OCI-LY7 (cell line): ENCODE measurements at regions not wholly inside any gene's neighbourhood (a gene's known extent, or its start where the extent isn't known, plus 50 kb on each side); places are given as distances from the start of the nearest gene placed in this dataset.

Experiments used
- BruUV-seq: library from RNA; stranded (reverse); fragments of 400-500 nt; replicated peaks from 2 replicates; lab custom pipeline; 2021; lab: Mats Ljungman, UMichigan
- CTCF ChIA-PET: fragments of 300-600 bp; sonication (Branson Sonifier 250); formaldehyde crosslinking; loops from one replicate; lab custom pipeline; 2022; ENCODE audit warnings: antibody characterized with exemption; ENCODE audit not compliant: unreplicated experiment; lab: Charles Lee
- POLR2A ChIA-PET: fragments of 300-600 bp; sonication (Branson Sonifier 250); formaldehyde crosslinking; loops from one replicate; lab custom pipeline; 2022; ENCODE audit warnings: antibody characterized with exemption; lab: Charles Lee
- DNase-seq: peaks from one replicate; pipeline ENCODE4 v3.0.0-alpha.2; 2015; ENCODE audit warnings: low spot score
- H2AFZ ChIP-seq: fragments of 200-600 bp; sonication (generic), shearing (Covaris generic); 2 replicates; pipeline ENCODE4 v1.6.1; 2014; ENCODE audit warnings: mild to moderate bottlenecking, antibody characterized with exemption, low read length, moderate library complexity
- H3K27ac ChIP-seq: fragments of 200-600 bp; sonication (generic); 2 replicates; pipeline ENCODE4 v1.5.1; 2014; ENCODE audit warnings: mixed run types, low read depth, mild to moderate bottlenecking, moderate library complexity, low read length, inconsistent platforms; ENCODE audit not compliant: poor library complexity, severe bottlenecking
- H3K36me3 ChIP-seq: fragments of 200-600 bp; sonication (generic); 2 replicates; pipeline ENCODE4 v1.6.1; 2014; ENCODE audit warnings: mild to moderate bottlenecking, antibody characterized with exemption, low read length, moderate library complexity, mixed read lengths; ENCODE audit not compliant: insufficient read depth
- H3K4me1 ChIP-seq: fragments of 200-600 bp; sonication (generic); 2 replicates; pipeline ENCODE4 v1.5.1; 2014; ENCODE audit warnings: mild to moderate bottlenecking, low read length; ENCODE audit not compliant: insufficient read depth, poor library complexity, severe bottlenecking
- H3K4me2 ChIP-seq: fragments of 200-600 bp; sonication (generic); 2 replicates; pipeline ENCODE4 v1.6.1; 2014; ENCODE audit warnings: mild to moderate bottlenecking, low read length
- H3K4me3 ChIP-seq: fragments of 200-600 bp; sonication (generic); 2 replicates; pipeline ENCODE4 v1.5.1; 2014; ENCODE audit warnings: mild to moderate bottlenecking, low read depth, low read length; ENCODE audit not compliant: poor library complexity, severe bottlenecking
- H3K79me2 ChIP-seq: fragments of 200-600 bp; sonication (generic); 2 replicates; pipeline ENCODE4 v1.6.1; 2016; ENCODE audit warnings: low read depth, mild to moderate bottlenecking, low read length, moderate library complexity, mixed read lengths; ENCODE audit not compliant: insufficient read depth
- H3K9me2 ChIP-seq: fragments of 200-600 bp; sonication (generic); 2 replicates; pipeline ENCODE4 v1.6.1; 2016; ENCODE audit warnings: mild to moderate bottlenecking, low read length, mixed read lengths; ENCODE audit not compliant: insufficient read depth
- H3K9me3 ChIP-seq: fragments of 200-600 bp; sonication (generic); 2 replicates; pipeline ENCODE4 v1.6.1; 2014; ENCODE audit warnings: mild to moderate bottlenecking, mixed run types, low read length, mixed read lengths
- H4K20me1 ChIP-seq: fragments of 200-600 bp; sonication (generic); 2 replicates; pipeline ENCODE4 v1.6.1; 2014; ENCODE audit warnings: mild to moderate bottlenecking, antibody characterized with exemption, low read length, moderate library complexity, mixed read lengths; ENCODE audit not compliant: insufficient read depth
- EZH2phosphoT487 ChIP-seq: fragments of 200-600 bp; sonication (generic); IDR thresholded peaks from 2 replicates; pipeline ENCODE4 v1.6.1; 2018; ENCODE audit warnings: low read depth, borderline replicate concordance, mild to moderate bottlenecking, mixed run types, antibody characterized with exemption, low read length, moderate library complexity, mixed read lengths
- intact Hi-C: fragments of 100-400 bp; cut with micrococcal nuclease; formaldehyde crosslinking; loops from one replicate; pipeline ENCODE4 v1.10.0; 2022; ENCODE audit not compliant: unreplicated experiment
- TF ChIP-seq, protein P1 (sequence below): fragments of 200-600 bp; sonication (generic); conservative IDR thresholded peaks from 2 replicates; pipeline ENCODE4 v1.5.1; 2014; ENCODE audit warnings: mild to moderate bottlenecking, antibody characterized with exemption, low read length, moderate library complexity, mixed read lengths

GRCh38 chr20:24734139-24734538 lies 214.9 kb upstream of the CST7 start:
- no peak for TF ChIP-seq EZH2phosphoT487
- TF ChIP-seq, protein P1, sequence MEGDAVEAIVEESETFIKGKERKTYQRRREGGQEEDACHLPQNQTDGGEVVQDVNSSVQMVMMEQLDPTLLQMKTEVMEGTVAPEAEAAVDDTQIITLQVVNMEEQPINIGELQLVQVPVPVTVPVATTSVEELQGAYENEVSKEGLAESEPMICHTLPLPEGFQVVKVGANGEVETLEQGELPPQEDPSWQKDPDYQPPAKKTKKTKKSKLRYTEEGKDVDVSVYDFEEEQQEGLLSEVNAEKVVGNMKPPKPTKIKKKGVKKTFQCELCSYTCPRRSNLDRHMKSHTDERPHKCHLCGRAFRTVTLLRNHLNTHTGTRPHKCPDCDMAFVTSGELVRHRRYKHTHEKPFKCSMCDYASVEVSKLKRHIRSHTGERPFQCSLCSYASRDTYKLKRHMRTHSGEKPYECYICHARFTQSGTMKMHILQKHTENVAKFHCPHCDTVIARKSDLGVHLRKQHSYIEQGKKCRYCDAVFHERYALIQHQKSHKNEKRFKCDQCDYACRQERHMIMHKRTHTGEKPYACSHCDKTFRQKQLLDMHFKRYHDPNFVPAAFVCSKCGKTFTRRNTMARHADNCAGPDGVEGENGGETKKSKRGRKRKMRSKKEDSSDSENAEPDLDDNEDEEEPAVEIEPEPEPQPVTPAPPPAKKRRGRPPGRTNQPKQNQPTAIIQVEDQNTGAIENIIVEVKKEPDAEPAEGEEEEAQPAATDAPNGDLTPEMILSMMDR: no peak
- no peaks in the 10 kb centered on the region for H3K79me2 ChIP-seq
- intact Hi-C loops: no loop called here
- no peak for DNase-seq
- H3K27ac ChIP-seq: no peak overlapping the region
- no peak overlapping the region for H3K4me3 ChIP-seq
- CTCF ChIA-PET: no interaction called here
- POLR2A ChIA-PET: no interaction called here
- no peak overlapping the region for H3K4me2 ChIP-seq
- H4K20me1 ChIP-seq: no peaks in the 10 kb centered on the region
- no peaks in the 10 kb centered on the region for H3K9me3 ChIP-seq
- H2AFZ ChIP-seq: no peak overlapping the region
- no TSS peak for BruUV-seq
- no peaks in the 10 kb centered on the region for H3K9me2 ChIP-seq
- H3K36me3 ChIP-seq: no peaks in the 10 kb centered on the region
- H3K4me1 ChIP-seq: no peaks in the 10 kb centered on the region

DNA sequence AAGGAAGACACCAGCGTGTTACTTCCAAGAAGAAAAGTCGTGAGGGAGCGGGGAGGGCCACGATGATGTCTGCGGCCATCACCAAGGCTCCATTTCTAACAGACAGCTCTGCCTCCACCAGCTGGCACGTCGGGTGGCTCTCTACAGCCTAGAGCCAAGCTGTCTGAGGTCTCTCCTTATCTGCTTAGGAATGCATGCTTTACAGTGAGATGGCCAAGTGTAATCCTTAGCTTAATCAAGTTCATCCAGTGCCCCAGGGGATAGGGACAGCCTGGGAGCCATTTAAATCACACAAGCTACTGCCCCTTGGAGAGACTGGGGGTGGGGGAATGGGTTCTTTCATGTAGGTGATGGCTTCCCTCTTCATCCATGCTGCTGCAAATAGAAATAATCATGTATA lies 213.8 kb upstream of the CST7 start:
- Histone ChIP-seq H3K4me2 (no peak overlapping the region), H3K9me2 (no peaks in the 10 kb centered on the region), H4K20me1 (no peaks in the 10 kb centered on the region), H3K27ac (no peak overlapping the region), H2AFZ (no peak overlapping the region), H3K4me1 (no peaks in the 10 kb centered on the region), H3K36me3 (no peaks in the 10 kb centered on the region), H3K79me2 (no peaks in the 10 kb centered on the region), H3K9me3 (no peaks in the 10 kb centered on the region), H3K4me3 (no peak overlapping the region)
- CTCF ChIA-PET: no interaction called here
- TF ChIP-seq EZH2phosphoT487: no peak
- TF ChIP-seq, protein P1: no peak
- no TSS peak for BruUV-seq
- DNase-seq: no peak
- intact Hi-C loops: no loop called here
- POLR2A ChIA-PET: interaction anchor here (0.9 kb wide), 1 partner anchor 27 kb away, joined by 3 read pairs; no protein-coding TSS in a partner anchor

DNA sequence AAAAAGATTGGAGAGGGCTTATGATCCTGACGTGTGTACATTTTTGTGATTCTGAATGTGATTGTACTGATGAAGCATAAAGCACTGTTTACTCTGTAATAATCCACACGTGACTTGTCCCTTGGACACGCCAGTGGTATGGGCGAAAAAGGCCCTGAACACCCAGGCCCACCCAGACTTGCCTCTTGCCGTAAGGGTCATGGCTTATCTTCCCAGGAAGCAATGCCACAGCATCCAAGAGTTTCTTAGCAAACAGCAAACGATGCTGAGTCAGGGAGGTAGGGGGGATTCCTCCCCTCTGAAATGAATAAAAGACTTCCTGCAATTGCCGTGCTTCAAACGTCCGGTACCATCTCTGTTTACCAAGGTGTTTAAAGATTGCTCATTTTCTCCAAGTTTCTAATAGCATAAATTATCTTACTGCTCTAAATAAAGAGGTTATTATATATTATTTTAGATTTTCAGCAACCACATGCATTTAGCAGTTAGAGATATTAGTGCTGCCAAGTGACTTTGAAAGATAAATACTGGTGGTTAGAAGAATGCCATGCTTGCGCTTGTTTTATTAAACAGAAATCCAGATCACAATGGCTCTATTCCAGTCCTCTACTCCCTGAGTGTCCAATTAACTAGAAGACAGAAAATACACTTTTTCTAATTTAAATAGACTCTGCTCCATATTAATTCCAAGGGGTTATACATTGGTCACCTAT lies 212.8 kb upstream of the CST7 start:
- Histone ChIP-seq H2AFZ (no peak overlapping the region), H3K4me3 (no peak overlapping the region), H3K27ac (no peak overlapping the region), H3K9me3 (no peaks in the 10 kb centered on the region), H3K9me2 (no peaks in the 10 kb centered on the region), H4K20me1 (no peaks in the 10 kb centered on the region), H3K4me2 (no peak overlapping the region), H3K36me3 (no peaks in the 10 kb centered on the region), H3K4me1 (no peaks in the 10 kb centered on the region), H3K79me2 (no peaks in the 10 kb centered on the region)
- no peak for DNase-seq
- BruUV-seq: no TSS peak
- CTCF ChIA-PET: no interaction called here
- intact Hi-C loops: no loop called here
- POLR2A ChIA-PET: interaction anchor here (0.9 kb wide), 1 partner anchor 28 kb away, joined by 3 read pairs; no protein-coding TSS in a partner anchor
- no peak for TF ChIP-seq EZH2phosphoT487
- TF ChIP-seq, protein P1: no peak
